IPS-18c (cell line): ENCODE measurements at regions not wholly inside any gene's neighbourhood (a gene's known extent, or its start where the extent isn't known, plus 50 kb on each side); places are given as distances from the start of the nearest gene placed in this dataset.

ENCODE experiments used
- H3K4me3 ChIP-seq: 2 replicates; pipeline ENCODE4 v1.7.0; 2013; ENCODE audit warnings: low read depth, mild to moderate bottlenecking, low read length, moderate library complexity; ENCODE audit not compliant: insufficient read depth
- H3K9me3 ChIP-seq: one replicate; pipeline ENCODE4 v1.6.1; 2013; ENCODE audit warnings: mild to moderate bottlenecking, low read length, moderate library complexity; ENCODE audit not compliant: control insufficient read depth, insufficient read depth

DNA sequence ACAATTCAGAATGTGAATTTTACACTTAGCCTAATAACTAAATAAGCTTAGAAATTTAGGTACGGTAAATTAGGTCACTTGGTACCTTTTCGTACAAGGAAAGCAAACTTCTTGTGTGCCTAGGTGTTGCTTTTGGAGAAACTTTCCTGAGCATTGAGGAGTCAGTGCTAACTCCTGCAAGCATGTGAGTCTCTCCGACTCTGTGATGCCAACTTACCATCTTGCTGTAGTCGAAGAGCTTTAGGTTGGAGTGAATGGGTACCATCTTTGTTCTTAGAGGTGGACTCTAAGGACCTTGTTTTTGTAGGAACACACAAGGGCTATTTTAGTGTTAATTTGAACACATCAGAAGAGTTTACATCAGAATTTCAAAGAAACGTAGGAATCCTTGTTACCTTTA, 688.9 kb downstream of the USP25 start:
- no peaks in the 10 kb centered on the region for H3K9me3 ChIP-seq
- no peak overlapping the region for H3K4me3 ChIP-seq

DNA sequence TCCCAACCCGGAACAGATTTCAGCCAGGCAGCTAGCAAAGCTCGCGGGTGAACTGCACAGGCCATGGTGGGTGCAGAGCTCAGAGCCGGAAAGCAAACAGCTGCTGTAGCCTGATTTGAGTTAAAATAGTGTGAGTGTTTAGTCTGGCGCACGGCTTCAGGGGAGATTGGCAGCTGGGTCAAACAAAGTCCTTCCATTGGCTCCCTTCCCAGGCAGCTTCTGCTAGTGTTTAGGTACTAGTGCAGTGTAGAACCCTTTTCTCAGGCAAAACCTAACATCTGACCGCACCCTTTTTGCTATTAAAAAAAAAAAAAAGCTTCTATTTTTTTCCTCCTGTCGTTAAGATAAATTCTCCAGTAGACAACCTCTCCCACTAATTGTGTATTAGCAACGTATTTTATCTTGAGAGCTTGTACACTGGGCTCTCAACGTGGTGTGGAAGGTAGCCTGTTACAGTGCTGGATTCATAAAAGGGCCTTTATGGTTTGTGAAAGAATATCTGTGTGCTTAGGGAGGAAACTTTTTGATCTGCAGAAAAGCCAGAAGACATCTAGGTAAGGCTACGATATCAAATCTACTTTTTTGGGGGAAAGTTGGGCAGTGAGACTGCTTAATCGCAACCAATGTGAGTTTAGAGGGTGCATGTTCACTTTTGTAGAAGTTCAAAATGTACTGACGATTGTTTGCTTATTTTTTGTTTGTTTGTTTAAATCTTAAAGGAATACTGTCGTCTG, 689.6 kb downstream of the USP25 start:
- Histone ChIP-seq H3K4me3 (no peak overlapping the region), H3K9me3 (no peaks in the 10 kb centered on the region)

DNA sequence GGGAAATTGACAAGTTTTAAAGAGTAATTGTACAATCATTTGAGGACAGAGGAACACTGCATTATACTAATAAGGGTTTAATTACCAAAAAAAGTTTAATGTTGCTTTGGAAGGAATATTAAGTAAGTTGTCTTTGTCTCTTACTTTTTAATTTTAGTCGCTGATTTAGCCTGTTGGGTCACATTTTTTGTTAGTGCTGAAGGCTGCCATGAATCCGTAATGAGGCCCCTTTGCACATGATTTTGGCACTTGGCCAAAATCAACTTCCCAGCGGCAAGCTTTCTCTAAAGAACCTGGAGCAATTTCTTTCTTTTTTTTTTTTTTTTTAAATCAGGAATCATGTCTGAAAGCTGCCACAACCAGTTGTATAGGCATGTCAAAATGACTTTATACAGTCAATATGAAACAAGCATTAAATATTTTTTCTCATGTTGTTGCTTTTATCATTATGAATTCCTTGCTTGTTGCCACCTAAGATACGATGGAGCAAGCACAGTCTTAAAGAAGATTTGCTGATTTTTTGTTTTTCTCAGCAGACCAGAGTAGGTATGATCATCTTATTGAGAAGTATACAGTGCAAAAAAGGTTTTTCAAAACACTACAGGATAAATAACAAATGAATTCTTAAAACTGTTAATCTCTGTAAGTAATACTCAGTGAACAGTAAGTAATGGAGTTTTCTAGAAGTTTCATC, 690.4 kb downstream of the USP25 start:
- Histone ChIP-seq H3K4me3 (no peak overlapping the region), H3K9me3 (no peaks in the 10 kb centered on the region)

DNA sequence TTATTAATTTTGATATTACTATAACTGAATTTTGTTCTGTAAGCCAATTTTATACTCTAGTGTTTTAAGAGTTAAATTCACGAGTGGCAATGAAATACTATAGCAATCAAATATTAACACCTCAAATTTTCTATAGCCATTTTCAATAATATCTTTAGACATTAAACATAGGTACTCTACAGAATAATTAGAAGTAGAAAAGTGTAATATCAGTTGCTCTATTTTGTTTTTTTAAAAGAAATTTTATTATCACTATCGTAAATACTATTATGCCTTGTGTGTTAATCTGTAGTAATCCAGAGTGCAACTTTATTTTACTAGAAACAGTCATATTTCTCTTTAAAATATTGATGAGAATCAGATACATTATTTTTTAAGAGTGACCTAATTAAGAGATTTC, 691.2 kb downstream of the USP25 start:
- no peaks in the 10 kb centered on the region for H3K9me3 ChIP-seq
- no peak overlapping the region for H3K4me3 ChIP-seq

DNA sequence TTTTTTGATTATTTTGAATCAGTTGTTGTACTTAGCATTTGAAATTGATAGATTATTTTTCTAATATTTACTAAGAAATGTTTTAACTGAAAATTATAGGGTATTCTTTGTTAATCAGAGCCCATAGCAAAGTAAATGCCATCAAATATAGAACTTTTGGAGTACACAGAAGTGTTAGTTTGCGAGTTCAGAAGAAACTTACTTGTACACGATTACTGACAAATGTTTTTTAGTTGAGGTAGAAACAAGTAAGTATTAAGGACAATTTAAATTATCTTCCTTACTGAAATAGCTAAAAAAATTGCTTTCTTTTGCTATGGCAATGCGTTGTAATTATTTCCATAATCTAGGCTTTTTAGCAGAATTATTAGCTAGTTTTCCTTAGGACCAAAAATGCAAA, 692.2 kb downstream of the USP25 start:
- H3K4me3 ChIP-seq, result no peak overlapping the region
- no peaks in the 10 kb centered on the region for H3K9me3 ChIP-seq

DNA sequence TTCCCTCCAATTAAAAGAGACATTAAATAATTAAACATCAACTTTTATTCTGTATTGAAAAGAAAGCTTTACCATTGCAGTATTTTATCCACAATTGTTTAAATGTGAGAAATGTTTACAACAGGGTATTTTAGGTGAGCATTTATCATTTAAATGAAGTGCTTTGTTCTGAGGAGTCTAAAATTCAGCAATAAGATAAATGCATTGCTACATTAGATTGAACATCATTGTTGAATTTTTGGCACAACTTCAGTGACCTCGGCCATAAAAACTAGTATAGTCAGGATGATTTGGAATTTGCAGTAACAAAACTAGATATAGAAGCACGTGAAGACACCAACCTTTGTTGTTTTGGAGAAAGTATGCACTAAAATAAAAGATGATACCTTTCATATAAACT, 692.9 kb downstream of the USP25 start:
- no peaks in the 10 kb centered on the region for H3K9me3 ChIP-seq
- H3K4me3 ChIP-seq, result no peak overlapping the region

DNA sequence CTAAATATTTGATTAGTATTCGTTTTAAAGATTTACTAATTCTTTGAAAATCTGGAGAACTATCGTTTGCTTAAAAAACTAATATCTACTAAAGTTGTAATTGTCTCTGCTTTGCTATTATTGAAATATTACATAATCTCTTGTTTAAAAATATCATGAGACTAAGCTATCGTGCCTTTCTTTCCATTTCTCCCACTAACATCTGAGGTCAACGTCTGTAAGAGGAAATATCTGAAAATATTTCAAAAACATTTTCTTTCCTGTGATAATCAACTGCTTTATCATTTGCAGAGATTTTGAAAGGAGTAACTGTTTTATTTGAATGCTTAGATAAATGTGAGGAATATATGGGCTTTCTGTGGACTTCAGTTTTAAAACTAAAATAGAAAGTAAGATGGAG, 694.1 kb downstream of the USP25 start:
- Histone ChIP-seq H3K4me3 (no peak overlapping the region), H3K9me3 (no peaks in the 10 kb centered on the region)

DNA sequence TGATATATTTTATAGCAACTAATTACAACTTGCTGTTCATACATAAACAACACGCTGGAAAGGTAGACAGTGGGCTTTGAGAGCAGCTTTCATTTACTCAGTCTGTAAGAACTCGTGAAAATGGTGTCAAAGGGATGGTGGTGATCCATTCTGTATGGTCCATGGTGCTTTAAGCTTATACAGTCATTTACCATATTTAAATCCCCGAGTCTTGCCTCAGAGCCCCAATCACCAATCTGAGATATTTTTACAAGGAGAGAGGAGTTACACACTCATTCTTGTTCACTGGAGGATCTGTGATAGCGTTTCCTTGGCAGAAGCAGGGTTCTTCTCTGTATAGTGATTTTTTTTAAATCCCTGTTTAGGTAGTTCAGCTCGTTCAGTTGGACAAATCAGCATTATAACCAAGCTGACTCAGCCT, 694.6 kb downstream of the USP25 start:
- Histone ChIP-seq H3K4me3 (no peak overlapping the region), H3K9me3 (no peaks in the 10 kb centered on the region)

DNA sequence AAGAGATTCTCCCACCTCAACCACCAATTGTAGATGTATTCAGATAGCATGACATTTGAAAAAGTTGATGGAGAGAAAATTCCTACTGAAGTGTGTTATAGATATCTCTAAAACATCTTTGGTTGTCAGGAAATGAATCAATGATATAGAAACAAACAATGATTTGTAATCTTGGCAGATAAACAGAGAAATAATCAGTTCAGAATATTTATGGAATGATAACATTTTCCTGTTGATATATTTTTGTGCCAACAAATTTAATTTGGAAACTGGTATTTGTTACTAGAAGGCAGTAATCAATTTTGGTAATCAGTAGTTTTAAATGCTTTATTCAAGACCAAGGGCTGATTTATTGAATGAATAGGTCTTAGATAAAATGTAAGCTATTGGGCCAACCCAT, 695.6 kb downstream of the USP25 start:
- H3K4me3 ChIP-seq, result no peak overlapping the region
- H3K9me3 ChIP-seq, result no peaks in the 10 kb centered on the region

DNA sequence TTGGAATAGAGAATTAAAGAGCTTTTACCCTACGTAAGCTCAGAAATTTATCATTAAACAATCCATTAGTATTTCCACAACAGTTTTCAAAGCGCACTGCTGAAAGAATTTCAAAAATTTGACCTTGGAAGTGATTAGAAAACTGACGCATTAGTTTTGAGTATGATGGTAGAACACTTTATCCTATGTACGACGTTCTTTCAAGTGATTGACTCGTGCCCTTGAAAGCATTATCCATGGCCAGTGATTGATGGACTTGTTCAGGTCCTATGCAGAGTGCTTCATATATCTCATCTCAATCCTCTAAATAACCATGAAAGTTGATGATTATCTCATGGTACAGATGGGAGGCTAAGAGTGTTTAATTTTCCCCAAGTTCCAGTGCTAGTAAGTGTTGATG, 697.2 kb downstream of the USP25 start:
- no peak overlapping the region for H3K4me3 ChIP-seq
- H3K9me3 ChIP-seq, result no peaks in the 10 kb centered on the region

DNA sequence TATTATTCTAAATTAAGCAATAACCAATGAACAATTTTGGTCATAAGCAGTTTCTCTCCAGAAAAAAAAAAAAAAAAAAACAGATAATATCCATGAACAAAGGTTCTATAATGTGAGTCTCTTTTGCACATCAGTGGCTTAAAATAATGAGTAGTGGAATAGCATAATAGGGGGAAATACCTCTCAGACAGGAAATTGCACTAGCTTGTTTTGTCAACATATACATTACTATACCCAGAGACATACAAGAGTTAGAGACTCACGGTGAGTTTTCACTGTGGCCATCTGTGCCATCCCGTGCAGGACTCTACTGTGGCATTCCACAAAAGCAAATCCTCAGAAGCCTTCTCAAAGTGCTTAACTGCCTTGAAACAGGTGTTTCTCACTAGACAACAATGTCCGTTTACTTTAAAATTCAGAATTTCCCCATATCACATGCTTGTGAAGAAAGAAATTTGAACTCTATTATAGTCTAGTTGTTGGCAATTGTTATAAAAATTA, 697.9 kb downstream of the USP25 start:
- Histone ChIP-seq H3K4me3 (no peak overlapping the region), H3K9me3 (no peaks in the 10 kb centered on the region)

DNA sequence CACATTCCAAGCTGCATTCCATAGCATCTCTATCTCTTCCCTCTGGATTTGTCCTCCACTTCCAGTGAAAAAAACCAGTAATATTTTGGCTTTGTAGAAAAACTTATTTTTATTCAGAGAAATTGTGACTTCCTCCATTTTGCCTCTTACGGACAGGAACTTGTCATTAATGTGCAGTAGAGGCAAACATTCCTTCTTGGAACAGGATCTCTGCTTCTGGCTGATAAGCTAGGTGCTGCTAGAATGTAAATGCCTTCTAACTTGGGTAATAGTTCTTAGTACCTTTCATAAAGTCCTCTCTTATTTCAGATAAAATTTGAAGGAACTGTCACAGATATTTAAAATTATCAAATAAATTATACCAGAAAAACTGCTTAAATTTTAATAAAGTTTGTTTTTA, 707.8 kb downstream of the USP25 start:
- Histone ChIP-seq H3K4me3 (no peak overlapping the region), H3K9me3 (no peaks in the 10 kb centered on the region)

DNA sequence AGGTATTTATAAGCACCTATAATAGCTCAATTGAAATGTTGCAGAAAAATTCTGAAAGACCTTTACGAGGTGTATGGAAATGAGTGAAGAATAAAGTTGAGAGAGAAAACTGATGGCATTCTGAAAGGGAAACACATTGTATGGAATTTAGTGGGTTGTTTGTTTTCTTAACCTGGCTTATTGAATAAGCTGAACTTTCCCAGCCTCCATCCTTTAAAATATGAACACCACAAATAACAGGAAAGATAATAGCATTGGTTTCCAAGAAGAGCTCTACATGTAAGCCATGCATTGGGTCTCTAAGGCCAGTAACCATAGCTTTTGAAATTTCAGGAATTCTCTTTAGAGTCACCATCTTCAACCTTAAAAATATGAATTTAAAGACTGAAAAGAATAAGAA, 709.0 kb downstream of the USP25 start:
- Histone ChIP-seq H3K4me3 (no peak overlapping the region), H3K9me3 (no peaks in the 10 kb centered on the region)

DNA sequence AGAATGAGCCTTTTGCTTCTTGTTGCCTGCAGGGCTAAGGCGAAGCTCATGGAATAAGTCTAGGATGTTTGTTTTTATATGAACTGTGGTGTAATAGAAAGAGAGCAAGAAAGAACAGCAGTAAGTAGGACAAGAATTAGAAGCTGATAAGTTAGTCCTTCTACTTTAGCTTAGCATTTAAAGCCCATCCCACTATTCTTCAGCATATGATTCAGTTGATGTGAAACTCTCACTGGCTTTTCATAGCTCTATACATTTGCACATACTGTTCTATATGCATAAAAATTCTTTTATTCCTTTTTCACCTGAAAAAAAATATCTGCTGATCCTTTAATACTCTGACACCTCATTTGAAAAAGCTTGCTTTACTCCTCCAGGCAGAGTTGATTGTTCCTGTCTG, 712.0 kb downstream of the USP25 start:
- H3K4me3 ChIP-seq, result no peak overlapping the region

DNA sequence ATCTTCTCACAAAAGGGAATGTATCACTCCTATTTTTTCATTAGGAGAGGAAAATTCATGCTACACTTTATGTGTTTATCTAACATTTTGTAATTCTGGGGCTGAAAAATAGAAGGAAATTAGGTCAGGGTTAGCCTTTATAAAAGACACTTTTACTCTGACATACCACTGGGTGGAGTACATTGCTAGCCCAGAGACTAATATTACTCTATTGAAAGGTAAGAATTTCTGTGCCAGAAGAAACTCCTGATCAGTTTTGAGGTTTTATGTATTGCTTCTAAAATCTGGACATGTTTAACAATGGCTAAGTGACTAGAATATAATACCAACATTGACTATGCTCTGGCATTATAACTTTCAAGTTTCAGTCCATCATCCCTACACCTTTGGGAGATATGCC, 724.6 kb downstream of the USP25 start:
- Histone ChIP-seq H3K9me3 (no peaks in the 10 kb centered on the region), H3K4me3 (no peak overlapping the region)

More for the DNA sequence above, 712.0 kb downstream of the USP25 start:
- H3K9me3 ChIP-seq, result no peaks in the 10 kb centered on the region

DNA sequence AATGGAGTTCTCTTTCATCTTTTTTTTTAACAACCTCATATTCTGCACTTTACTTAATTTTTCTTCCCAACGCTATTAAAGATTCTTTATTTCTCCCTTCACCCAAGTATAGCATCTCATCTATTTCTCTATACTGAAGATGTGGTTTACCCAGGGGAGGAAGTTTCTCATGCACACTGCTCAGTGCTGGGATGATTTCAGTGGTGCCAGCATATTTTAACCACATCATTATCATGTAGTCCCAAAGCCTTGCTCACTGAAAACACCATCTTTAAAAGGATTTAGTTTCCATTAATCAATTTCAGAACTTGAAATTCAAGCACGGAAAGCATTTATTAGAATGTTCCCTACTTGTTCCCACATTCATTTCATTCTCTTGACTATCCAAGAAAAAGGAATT, 725.7 kb downstream of the USP25 start:
- no peaks in the 10 kb centered on the region for H3K9me3 ChIP-seq
- no peak overlapping the region for H3K4me3 ChIP-seq

DNA sequence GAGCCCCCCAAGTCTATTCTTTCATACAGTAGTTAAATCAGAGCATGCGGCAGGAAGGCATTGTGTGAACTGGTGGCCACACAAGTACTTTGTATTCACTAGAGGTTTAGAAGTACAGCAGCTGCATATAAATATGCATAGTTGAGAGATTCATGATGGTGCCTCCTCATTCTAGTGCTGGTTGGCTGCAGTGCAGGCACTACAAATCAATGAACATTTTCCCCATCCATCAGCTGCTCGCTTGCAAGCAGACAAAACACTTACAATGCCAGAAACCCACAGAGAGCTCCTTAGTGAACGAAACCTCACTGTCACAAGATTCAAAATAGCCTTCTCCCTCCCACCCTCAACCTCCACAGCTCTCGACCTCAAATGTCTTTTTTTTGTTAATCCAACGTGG, 726.2 kb downstream of the USP25 start:
- no peak overlapping the region for H3K4me3 ChIP-seq
- H3K9me3 ChIP-seq, result no peaks in the 10 kb centered on the region

DNA sequence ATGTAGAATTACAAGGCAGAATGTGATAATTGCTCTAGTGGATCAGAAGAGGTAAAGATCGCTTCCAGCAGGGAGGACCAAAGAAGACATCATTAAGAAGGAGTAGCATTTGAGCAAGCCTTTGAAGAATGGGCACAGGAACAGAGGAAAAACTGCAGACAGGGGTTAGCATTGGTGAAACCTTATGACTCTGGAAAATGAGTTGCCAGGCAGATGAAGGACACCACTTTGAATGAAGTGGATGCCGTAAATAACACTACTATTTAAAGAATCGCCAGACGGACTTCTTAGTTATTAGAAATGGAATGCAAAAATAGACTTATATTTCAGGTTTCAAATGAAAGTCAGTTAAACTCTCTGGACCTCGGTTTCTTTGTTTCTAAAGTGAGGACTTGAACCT, 727.7 kb downstream of the USP25 start:
- H3K9me3 ChIP-seq, result no peaks in the 10 kb centered on the region
- no peak overlapping the region for H3K4me3 ChIP-seq

DNA sequence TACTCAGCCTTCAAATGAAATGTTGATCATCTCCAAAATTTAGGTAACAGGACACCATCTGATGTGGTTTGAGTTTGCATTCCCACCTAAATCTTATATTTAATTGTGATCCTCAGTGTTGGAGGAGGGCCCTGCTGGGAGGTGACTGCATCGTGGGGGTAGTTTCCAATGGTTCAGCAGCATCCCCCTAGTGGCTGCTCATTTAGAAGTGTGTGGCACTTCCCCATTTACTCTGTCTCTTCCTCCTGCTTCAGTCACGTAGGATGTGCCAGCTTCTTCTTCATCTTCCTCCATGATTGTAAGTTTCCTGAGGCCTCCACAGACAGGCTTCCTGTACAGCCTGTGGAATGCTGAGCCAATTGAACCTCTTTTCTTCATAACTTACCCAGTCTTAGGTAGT, 731.2 kb downstream of the USP25 start:
- no peaks in the 10 kb centered on the region for H3K9me3 ChIP-seq
- no peak overlapping the region for H3K4me3 ChIP-seq
